Omental fat pad (tissue), 3 donors: ENCODE measurements at regions not wholly inside any gene's neighbourhood (a gene's known extent, or its start where the extent isn't known, plus 50 kb on each side); places are given as distances from the start of the nearest gene placed in this dataset.

Experiments
- ATAC-seq: fragments of 150-250 bp; one replicate; pipeline ENCODE4 v1.9.1; 2016; ENCODE audit warnings: mild to moderate bottlenecking, moderate library complexity; ENCODE audit not compliant: low FRiP score
- DNase-seq: peaks from one replicate; pipeline ENCODE4 v3.0.0-alpha.2; 2019; ENCODE audit warnings: low spot score
- TF ChIP-seq, protein P1 (sequence below), 3 donors: fragments of 450-650 bp; IDR thresholded peaks; one replicate each; pipeline ENCODE4 v1.5.1; 2016 to 2017; ENCODE audit warnings: antibody characterized with exemption in 3 of 3, mild to moderate bottlenecking in 3 of 3, moderate library complexity in 2 of 3

GRCh38 chr6:8908638-8909037, 473.3 kb upstream of the SLC35B3 start:
- no peak for ATAC-seq
- TF ChIP-seq, protein P1, sequence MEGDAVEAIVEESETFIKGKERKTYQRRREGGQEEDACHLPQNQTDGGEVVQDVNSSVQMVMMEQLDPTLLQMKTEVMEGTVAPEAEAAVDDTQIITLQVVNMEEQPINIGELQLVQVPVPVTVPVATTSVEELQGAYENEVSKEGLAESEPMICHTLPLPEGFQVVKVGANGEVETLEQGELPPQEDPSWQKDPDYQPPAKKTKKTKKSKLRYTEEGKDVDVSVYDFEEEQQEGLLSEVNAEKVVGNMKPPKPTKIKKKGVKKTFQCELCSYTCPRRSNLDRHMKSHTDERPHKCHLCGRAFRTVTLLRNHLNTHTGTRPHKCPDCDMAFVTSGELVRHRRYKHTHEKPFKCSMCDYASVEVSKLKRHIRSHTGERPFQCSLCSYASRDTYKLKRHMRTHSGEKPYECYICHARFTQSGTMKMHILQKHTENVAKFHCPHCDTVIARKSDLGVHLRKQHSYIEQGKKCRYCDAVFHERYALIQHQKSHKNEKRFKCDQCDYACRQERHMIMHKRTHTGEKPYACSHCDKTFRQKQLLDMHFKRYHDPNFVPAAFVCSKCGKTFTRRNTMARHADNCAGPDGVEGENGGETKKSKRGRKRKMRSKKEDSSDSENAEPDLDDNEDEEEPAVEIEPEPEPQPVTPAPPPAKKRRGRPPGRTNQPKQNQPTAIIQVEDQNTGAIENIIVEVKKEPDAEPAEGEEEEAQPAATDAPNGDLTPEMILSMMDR (IDR thresholded peaks at IDR 0.05) = no peak
- DNase-seq = no peak

DNA sequence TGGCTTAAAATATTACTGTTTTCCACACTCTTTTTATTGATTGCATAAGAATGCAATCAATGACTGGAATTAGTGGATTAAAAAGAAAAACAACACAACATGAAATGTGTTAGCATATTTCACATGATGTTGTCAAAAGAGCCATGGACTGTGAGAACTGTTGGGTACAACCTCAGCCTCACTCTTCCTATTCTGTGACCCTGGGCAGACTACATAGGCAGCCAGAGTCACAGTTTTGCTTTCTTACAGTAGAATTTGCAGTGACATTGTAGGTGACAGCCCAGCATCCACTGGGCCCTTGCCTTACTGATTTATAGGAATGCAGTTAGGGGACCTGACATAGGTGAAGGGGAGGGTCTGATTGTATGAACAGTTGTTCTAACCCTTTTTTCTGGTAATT, 471.4 kb upstream of the SLC35B3 start:
- TF ChIP-seq, protein P1 (IDR thresholded peaks at IDR 0.05) = no peak
- DNase-seq (no peak), ATAC-seq (no peak)

DNA sequence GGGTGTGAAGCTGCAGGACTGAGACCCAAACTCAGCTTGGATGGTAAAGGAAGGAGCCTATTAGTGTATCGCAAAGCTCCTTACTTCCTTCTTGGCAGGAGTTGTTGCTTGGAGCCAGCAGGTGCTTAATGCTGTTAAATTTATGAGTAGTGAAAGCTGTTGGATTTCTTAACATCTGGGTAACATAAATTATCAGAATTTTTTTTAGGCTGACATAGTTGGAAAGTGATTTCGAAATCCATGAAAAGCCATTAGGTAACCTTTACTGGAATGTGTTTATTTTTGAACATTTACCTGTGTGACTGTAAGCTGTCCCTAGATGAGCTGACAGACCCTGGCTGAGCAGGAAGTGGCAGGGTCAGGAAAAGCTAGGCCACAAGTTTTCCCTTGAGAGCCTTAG, 470.4 kb upstream of the SLC35B3 start:
- peak; percentile 28 for ATAC-seq
- DNase-seq = no peak
- TF ChIP-seq, protein P1 (IDR thresholded peaks at IDR 0.05) = no peak

- ATAC-seq (no peak), DNase-seq (no peak)
- TF ChIP-seq, protein P1 (IDR thresholded peaks at IDR 0.05) = no peak
Observed at GRCh38 chr6:8904754-8905153, 469.4 kb upstream of the SLC35B3 start.

DNA sequence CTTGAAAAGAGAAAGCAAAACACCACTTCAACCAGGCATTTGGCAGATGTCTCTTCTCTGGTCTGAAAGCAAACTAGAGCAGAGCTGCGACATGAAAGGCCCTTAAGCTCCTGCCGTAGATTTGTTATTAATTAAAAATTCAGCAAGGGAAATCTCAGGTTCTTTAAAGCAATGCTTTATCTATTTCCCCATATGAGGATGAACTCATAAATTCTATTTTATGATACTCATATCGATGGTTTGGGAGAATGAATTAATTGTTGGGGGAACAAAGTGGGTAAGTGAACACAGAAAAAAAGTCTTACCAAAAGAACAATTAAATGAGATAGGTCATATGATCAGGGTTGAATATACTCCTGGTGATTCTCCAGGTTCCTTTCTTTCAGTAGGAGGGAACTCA, 464.7 kb upstream of the SLC35B3 start:
- TF ChIP-seq, protein P1 (IDR thresholded peaks at IDR 0.05) = no peak
- DNase-seq (no peak), ATAC-seq (no peak)

- ATAC-seq (no peak), DNase-seq (no peak)
- TF ChIP-seq, protein P1 (IDR thresholded peaks at IDR 0.05) = no peak
Observed at GRCh38 chr6:8889514-8889913, 454.2 kb upstream of the SLC35B3 start.

- TF ChIP-seq, protein P1 (IDR thresholded peaks at IDR 0.05) = no peak
- ATAC-seq (no peak), DNase-seq (no peak)
Observed at GRCh38 chr6:8888468-8888867, 453.1 kb upstream of the SLC35B3 start.
